ENCODE measurements at regions not wholly inside any gene's neighbourhood (a gene's known extent, or its start where the extent isn't known, plus 50 kb on each side); places are given as distances from the start of the nearest gene placed in this dataset.

GRCh38 chr20:59514554-59514953 is 89.8 kb upstream of the PHACTR3 start:
- TF ChIP-seq GATA2 (IDR thresholded peaks at IDR 0.05; ENCODE audit: low read depth, low read length), result no peak
- no peak for TF ChIP-seq GATA3 (IDR thresholded peaks at IDR 0.05; ENCODE audit: low read depth, low read length)

All from SH-SY5Y (cell line).